ENCODE measurements at regions not wholly inside any gene's neighbourhood (a gene's known extent, or its start where the extent isn't known, plus 50 kb on each side); places are given as distances from the start of the nearest gene placed in this dataset.
A peak's percentile ranks its signal among the peaks of the same experiment; 100 is the strongest.

DNA sequence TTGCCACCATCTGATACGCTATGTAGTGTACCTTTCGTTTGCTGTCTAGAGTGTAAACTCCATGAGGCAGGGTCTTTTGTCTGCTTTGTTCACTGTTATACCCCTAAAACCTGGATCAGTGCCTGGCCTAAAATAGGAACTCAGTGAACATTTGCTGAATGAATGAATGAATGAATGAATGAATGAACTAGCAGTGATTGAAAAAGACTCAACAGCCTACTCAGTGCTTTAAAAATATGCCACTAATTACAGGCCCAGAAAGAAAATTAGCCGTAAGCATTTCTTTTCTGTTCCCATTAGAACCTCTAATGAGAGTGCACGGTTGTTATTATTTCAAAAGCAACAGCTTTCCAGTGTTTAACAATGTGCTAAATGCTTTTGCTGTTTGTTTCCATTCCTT lies 69.3 kb upstream of the SYT6 start:
- no peak overlapping the region for H3K27ac ChIP-seq
- H3K4me3 ChIP-seq = no peak overlapping the region
- DNase-seq (ENCODE audit: low spot score) = no peak
- TF ChIP-seq, protein P1, sequence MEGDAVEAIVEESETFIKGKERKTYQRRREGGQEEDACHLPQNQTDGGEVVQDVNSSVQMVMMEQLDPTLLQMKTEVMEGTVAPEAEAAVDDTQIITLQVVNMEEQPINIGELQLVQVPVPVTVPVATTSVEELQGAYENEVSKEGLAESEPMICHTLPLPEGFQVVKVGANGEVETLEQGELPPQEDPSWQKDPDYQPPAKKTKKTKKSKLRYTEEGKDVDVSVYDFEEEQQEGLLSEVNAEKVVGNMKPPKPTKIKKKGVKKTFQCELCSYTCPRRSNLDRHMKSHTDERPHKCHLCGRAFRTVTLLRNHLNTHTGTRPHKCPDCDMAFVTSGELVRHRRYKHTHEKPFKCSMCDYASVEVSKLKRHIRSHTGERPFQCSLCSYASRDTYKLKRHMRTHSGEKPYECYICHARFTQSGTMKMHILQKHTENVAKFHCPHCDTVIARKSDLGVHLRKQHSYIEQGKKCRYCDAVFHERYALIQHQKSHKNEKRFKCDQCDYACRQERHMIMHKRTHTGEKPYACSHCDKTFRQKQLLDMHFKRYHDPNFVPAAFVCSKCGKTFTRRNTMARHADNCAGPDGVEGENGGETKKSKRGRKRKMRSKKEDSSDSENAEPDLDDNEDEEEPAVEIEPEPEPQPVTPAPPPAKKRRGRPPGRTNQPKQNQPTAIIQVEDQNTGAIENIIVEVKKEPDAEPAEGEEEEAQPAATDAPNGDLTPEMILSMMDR (IDR thresholded peaks at IDR 0.05) = no peak

DNA sequence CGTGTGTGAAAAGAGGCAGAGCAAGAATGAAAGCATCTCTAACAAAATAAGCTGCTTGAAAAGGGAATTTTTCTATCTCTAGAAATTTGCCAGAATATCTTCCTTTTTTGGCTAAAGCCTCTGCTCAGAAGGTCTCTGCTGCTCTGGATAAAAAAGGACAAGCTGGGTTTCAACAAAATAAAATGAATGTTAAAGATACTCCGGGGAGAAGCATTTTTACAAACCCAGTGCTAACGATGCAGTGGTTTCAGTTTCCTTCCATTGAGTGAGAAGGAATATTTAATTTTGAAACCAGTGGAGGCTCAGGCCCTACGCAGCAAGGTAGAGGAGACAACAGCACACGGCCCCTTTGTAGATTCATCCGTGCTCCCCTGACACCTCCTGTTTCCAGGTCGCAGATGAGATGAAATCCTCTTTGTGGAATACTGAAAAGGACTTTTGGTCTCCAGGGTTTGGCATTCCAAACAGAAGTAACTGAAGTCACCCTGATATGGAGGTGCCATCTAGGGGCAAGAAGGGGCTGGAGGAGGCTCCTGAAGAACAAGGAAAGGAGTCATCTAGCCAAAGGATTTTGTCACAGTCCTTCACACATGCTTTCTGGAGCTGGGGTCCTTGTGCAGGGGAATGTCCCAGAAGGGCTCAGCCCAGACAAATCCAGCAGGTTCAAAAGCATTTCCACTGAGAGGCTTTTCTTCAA lies 65.7 kb upstream of the SYT6 start:
- TF ChIP-seq, protein P1 (IDR thresholded peaks at IDR 0.05) = no peak
- Histone ChIP-seq H3K27ac (no peak overlapping the region), H3K4me3 (peak overlapping the region; percentile 53)
- no peak for DNase-seq (ENCODE audit: low spot score)

DNA sequence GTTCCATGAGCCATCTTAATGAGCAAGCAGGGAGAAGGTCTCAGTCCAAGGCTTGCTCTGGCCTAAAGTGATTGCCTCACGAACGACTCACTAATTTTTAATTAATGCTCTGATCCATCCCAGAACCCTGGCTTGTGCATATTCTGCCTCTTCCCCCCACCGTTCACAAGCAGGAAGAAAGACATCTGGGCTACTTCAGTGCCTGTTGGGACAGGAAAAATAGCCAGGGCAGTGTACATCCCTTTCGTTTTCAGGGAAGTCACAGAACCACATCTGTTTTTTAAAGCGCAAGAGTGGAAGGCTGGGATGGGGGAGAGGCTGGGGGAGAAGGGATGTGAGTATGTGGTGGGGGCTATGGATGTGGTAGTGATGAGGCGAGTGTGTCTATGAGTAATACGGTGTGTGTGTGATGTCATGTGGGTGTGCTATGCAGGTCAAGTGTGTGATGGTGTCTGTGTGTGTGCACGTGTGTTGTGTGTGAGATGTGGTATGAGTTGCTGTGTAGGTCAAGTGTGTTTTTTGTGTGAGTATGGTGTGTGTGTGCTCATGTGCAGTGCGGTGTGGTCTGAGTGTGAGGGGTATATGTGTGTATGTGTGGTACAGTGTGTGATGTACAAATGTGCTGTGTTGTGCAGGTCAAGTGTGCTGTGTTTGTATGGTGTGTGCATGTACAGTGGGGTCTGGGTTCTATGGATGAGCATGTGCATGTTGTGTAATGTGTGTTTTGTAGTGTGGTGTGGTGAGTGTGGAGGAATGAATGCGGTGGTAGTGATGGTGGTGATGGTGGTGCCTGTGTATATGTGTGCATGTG lies 64.9 kb upstream of the SYT6 start:
- TF ChIP-seq, protein P1 (IDR thresholded peaks at IDR 0.05) = no peak
- no peak for DNase-seq (ENCODE audit: low spot score)
- H3K27ac ChIP-seq = no peak overlapping the region
- H3K4me3 ChIP-seq = peak overlapping the region; percentile 53

DNA sequence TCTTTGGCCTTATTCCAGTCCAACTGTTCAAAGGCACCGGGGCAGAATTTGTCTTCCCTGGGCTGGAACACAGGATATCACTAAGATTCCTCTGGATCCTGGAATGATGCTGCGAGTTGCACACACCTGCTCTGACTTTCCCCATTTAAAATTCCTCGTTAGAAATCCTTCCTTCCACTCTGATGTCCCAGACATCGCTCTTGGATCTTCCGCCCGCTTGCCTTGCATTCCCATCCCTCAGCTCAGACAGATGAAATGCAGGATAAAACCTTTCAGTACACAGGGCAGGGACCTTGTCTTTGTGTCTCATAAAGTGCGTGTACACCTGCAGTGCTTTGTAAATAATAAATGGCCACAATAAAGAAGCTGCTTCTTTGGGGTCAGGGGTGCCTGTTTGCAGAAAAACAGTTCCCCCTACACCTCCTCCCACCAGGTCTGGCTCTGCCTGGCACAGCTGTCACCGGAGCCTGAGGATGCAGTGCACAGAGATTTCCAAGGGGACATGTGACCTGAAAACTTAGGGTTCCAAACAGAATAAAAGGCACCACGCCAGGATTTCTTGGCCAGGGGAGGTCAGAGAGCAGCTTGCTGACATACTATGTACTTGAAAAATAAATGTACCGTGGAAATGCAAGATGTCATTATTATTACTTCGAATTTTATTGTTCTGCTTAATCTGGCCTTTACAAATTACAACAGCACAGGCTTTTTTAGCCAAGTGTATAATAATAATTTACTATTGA lies 62.9 kb upstream of the SYT6 start:
- DNase-seq (ENCODE audit: low spot score) = no peak
- TF ChIP-seq, protein P1 (IDR thresholded peaks at IDR 0.05) = no peak
- no peak overlapping the region for H3K4me3 ChIP-seq

DNA sequence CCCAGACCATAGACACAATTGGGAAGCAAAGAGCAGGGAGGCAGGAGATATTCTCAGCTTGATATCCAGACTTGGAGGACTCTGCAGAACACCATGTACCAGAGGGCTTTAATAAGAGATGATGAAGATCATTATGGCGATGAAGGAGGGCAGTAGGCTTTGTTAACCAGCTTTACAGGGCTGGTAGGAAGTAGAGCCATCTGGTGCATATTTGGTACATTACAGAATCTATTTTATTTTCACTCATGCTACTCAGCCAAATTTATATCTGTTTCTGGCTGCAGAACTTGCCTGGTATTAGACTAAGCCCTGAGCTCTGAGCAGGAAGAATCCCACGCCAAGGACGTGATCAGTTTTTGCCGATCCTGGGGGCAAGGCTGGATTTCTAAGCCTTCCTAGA lies 61.8 kb upstream of the SYT6 start:
- no peak for DNase-seq (ENCODE audit: low spot score)

More for the DNA sequence above, 62.9 kb upstream of the SYT6 start:
- no peak overlapping the region for H3K27ac ChIP-seq

DNA sequence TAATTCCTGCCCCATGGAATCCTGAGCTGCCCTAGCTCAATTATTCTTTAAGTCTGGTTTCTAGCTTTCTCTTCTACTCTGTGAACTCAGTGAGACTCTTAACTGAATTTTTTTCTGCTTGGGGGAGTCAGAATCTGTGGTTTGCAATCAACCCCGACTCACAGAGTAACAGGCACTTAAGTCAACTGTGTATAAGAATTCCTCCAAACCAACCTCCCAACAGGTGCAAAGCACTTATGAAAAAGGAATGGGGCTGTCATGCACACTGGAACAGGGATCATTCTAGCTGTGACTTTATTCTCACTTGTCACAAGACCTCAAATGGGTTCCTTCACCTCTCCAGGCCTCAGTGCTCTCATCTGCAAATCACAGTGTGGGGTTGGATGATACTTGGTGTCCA lies 60.3 kb upstream of the SYT6 start:
- TF ChIP-seq, protein P1 (IDR thresholded peaks at IDR 0.05) = no peak
- Histone ChIP-seq H3K27ac (no peak overlapping the region), H3K4me3 (no peak overlapping the region)
- DNase-seq (ENCODE audit: low spot score) = no peak

More for the DNA sequence above, 61.8 kb upstream of the SYT6 start:
- TF ChIP-seq, protein P1 (IDR thresholded peaks at IDR 0.05) = no peak
- H3K27ac ChIP-seq = no peak overlapping the region
- no peak overlapping the region for H3K4me3 ChIP-seq
